ENCODE measurements at regions not wholly inside any gene's neighbourhood (a gene's known extent, or its start where the extent isn't known, plus 50 kb on each side); places are given as distances from the start of the nearest gene placed in this dataset.

DNA sequence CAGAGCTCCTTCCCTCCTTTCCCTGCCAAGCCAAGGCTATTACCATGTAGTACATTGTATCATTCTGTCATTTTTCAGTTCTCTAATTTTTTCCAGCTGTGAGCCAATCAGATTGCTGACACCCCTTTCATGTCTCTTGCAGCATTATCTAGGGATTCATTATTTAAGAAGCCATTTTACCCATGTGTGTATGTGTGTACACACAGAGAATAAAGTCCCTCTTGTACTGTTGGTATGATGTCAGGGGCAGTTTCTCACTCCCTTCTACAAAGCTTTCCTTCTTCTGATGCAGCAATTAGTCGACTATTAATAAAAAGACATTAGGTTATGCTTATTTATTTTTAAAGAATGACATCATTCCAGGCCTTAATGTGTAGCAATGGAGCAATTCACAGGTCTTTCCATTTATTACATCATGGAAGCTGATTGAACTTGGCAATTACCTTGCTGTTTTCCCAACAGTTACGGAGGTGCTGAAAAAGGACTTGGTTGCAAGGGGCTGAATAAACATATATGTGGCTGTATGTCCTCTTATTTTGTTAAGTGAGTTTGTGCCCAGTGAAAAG is 159.4 kb upstream of the HS3ST3A1 start:
- ATAC-seq (no peak), DNase-seq (ENCODE audit: low spot score) (no peak)
- H3K4me1 Mint-ChIP-seq, result no peaks in the 10 kb centered on the region
- POLR2A ChIA-PET, result no interaction called here
- peaks cover 6% of the 10 kb centered on the region for H3K9me3 Mint-ChIP-seq
- TF ChIP-seq, protein P1, sequence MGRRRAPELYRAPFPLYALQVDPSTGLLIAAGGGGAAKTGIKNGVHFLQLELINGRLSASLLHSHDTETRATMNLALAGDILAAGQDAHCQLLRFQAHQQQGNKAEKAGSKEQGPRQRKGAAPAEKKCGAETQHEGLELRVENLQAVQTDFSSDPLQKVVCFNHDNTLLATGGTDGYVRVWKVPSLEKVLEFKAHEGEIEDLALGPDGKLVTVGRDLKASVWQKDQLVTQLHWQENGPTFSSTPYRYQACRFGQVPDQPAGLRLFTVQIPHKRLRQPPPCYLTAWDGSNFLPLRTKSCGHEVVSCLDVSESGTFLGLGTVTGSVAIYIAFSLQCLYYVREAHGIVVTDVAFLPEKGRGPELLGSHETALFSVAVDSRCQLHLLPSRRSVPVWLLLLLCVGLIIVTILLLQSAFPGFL (CRISPR knock-in tag; IDR thresholded peaks at IDR 0.05; ENCODE audit: borderline replicate concordance), result no peak
- TF ChIP-seq, protein P2, sequence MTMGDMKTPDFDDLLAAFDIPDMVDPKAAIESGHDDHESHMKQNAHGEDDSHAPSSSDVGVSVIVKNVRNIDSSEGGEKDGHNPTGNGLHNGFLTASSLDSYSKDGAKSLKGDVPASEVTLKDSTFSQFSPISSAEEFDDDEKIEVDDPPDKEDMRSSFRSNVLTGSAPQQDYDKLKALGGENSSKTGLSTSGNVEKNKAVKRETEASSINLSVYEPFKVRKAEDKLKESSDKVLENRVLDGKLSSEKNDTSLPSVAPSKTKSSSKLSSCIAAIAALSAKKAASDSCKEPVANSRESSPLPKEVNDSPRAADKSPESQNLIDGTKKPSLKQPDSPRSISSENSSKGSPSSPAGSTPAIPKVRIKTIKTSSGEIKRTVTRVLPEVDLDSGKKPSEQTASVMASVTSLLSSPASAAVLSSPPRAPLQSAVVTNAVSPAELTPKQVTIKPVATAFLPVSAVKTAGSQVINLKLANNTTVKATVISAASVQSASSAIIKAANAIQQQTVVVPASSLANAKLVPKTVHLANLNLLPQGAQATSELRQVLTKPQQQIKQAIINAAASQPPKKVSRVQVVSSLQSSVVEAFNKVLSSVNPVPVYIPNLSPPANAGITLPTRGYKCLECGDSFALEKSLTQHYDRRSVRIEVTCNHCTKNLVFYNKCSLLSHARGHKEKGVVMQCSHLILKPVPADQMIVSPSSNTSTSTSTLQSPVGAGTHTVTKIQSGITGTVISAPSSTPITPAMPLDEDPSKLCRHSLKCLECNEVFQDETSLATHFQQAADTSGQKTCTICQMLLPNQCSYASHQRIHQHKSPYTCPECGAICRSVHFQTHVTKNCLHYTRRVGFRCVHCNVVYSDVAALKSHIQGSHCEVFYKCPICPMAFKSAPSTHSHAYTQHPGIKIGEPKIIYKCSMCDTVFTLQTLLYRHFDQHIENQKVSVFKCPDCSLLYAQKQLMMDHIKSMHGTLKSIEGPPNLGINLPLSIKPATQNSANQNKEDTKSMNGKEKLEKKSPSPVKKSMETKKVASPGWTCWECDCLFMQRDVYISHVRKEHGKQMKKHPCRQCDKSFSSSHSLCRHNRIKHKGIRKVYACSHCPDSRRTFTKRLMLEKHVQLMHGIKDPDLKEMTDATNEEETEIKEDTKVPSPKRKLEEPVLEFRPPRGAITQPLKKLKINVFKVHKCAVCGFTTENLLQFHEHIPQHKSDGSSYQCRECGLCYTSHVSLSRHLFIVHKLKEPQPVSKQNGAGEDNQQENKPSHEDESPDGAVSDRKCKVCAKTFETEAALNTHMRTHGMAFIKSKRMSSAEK (CRISPR knock-in tag; IDR thresholded peaks at IDR 0.05; ENCODE audit: borderline replicate concordance), result no peak
- no peak for TF ChIP-seq ESRRA (CRISPR knock-in tag; IDR thresholded peaks at IDR 0.05; ENCODE audit: borderline replicate concordance)
- TF ChIP-seq HMGA2 (CRISPR knock-in tag; IDR thresholded peaks at IDR 0.05), result no peak
- no peak for TF ChIP-seq GABPB1 (CRISPR knock-in tag; IDR thresholded peaks at IDR 0.05)
- no peak for TF ChIP-seq CREM (CRISPR knock-in tag; IDR thresholded peaks at IDR 0.05)
- TF ChIP-seq, protein P3, sequence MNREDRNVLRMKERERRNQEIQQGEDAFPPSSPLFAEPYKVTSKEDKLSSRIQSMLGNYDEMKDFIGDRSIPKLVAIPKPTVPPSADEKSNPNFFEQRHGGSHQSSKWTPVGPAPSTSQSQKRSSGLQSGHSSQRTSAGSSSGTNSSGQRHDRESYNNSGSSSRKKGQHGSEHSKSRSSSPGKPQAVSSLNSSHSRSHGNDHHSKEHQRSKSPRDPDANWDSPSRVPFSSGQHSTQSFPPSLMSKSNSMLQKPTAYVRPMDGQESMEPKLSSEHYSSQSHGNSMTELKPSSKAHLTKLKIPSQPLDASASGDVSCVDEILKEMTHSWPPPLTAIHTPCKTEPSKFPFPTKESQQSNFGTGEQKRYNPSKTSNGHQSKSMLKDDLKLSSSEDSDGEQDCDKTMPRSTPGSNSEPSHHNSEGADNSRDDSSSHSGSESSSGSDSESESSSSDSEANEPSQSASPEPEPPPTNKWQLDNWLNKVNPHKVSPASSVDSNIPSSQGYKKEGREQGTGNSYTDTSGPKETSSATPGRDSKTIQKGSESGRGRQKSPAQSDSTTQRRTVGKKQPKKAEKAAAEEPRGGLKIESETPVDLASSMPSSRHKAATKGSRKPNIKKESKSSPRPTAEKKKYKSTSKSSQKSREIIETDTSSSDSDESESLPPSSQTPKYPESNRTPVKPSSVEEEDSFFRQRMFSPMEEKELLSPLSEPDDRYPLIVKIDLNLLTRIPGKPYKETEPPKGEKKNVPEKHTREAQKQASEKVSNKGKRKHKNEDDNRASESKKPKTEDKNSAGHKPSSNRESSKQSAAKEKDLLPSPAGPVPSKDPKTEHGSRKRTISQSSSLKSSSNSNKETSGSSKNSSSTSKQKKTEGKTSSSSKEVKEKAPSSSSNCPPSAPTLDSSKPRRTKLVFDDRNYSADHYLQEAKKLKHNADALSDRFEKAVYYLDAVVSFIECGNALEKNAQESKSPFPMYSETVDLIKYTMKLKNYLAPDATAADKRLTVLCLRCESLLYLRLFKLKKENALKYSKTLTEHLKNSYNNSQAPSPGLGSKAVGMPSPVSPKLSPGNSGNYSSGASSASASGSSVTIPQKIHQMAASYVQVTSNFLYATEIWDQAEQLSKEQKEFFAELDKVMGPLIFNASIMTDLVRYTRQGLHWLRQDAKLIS (CRISPR knock-in tag; IDR thresholded peaks at IDR 0.05; ENCODE audit: borderline replicate concordance), result no peak
- no peak for TF ChIP-seq SP1 (CRISPR knock-in tag; conservative IDR thresholded peaks at IDR 0.05)
- TF ChIP-seq, protein P4, sequence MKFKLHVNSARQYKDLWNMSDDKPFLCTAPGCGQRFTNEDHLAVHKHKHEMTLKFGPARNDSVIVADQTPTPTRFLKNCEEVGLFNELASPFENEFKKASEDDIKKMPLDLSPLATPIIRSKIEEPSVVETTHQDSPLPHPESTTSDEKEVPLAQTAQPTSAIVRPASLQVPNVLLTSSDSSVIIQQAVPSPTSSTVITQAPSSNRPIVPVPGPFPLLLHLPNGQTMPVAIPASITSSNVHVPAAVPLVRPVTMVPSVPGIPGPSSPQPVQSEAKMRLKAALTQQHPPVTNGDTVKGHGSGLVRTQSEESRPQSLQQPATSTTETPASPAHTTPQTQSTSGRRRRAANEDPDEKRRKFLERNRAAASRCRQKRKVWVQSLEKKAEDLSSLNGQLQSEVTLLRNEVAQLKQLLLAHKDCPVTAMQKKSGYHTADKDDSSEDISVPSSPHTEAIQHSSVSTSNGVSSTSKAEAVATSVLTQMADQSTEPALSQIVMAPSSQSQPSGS (CRISPR knock-in tag; IDR thresholded peaks at IDR 0.05; ENCODE audit: borderline replicate concordance, low read depth), result no peak
- TF ChIP-seq, protein P5, sequence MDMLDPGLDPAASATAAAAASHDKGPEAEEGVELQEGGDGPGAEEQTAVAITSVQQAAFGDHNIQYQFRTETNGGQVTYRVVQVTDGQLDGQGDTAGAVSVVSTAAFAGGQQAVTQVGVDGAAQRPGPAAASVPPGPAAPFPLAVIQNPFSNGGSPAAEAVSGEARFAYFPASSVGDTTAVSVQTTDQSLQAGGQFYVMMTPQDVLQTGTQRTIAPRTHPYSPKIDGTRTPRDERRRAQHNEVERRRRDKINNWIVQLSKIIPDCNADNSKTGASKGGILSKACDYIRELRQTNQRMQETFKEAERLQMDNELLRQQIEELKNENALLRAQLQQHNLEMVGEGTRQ (CRISPR knock-in tag; IDR thresholded peaks at IDR 0.05), result no peak
- TF ChIP-seq IRF2 (CRISPR knock-in tag; IDR thresholded peaks at IDR 0.05; ENCODE audit: borderline replicate concordance, low read depth), result no peak
- TF ChIP-seq, protein P6, sequence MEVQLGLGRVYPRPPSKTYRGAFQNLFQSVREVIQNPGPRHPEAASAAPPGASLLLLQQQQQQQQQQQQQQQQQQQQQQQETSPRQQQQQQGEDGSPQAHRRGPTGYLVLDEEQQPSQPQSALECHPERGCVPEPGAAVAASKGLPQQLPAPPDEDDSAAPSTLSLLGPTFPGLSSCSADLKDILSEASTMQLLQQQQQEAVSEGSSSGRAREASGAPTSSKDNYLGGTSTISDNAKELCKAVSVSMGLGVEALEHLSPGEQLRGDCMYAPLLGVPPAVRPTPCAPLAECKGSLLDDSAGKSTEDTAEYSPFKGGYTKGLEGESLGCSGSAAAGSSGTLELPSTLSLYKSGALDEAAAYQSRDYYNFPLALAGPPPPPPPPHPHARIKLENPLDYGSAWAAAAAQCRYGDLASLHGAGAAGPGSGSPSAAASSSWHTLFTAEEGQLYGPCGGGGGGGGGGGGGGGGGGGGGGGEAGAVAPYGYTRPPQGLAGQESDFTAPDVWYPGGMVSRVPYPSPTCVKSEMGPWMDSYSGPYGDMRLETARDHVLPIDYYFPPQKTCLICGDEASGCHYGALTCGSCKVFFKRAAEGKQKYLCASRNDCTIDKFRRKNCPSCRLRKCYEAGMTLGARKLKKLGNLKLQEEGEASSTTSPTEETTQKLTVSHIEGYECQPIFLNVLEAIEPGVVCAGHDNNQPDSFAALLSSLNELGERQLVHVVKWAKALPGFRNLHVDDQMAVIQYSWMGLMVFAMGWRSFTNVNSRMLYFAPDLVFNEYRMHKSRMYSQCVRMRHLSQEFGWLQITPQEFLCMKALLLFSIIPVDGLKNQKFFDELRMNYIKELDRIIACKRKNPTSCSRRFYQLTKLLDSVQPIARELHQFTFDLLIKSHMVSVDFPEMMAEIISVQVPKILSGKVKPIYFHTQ (CRISPR knock-in tag; IDR thresholded peaks at IDR 0.05), result no peak
- TF ChIP-seq, protein P7, sequence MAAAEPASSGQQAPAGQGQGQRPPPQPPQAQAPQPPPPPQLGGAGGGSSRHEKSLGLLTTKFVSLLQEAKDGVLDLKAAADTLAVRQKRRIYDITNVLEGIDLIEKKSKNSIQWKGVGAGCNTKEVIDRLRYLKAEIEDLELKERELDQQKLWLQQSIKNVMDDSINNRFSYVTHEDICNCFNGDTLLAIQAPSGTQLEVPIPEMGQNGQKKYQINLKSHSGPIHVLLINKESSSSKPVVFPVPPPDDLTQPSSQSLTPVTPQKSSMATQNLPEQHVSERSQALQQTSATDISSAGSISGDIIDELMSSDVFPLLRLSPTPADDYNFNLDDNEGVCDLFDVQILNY (CRISPR knock-in tag; IDR thresholded peaks at IDR 0.05), result no peak
- no peak for TF ChIP-seq SMAD4 (CRISPR knock-in tag; IDR thresholded peaks at IDR 0.05)
- TF ChIP-seq ZNF138 (CRISPR knock-in tag; conservative IDR thresholded peaks at IDR 0.05), result no peak
- TF ChIP-seq MXD4 (CRISPR knock-in tag; IDR thresholded peaks at IDR 0.05; ENCODE audit: borderline replicate concordance), result no peak
- no peak for TF ChIP-seq CBFB (CRISPR knock-in tag; IDR thresholded peaks at IDR 0.05; ENCODE audit: low read depth)
- TF ChIP-seq NFATC4 (CRISPR knock-in tag; IDR thresholded peaks at IDR 0.05), result no peak
- no peak overlapping the region for H3K27ac Mint-ChIP-seq
- H3K27me3 Mint-ChIP-seq (ENCODE audit: low read depth), result no peaks in the 10 kb centered on the region
- H3K4me3 Mint-ChIP-seq, result no peak overlapping the region
- CTCF ChIA-PET, result no interaction called here
- H3K36me3 Mint-ChIP-seq, result no peaks in the 10 kb centered on the region

Data from WTC11 (cell line).